HG03097 (cell line): ENCODE measurements at regions not wholly inside any gene's neighbourhood (a gene's known extent, or its start where the extent isn't known, plus 50 kb on each side); places are given as distances from the start of the nearest gene placed in this dataset.

Experiments used
- ATAC-seq: cut with Tn5 transposase; IDR thresholded peaks from one replicate; pipeline ENCODE4 v1.9.1; 2021; ENCODE audit not compliant: unreplicated experiment, low FRiP score

- ATAC-seq: no peak
Measured at GRCh38 chr1:222370913-222371675, 176.8 kb downstream of the HHIPL2 start.

GRCh38 chr1:222370081-222370912, 177.6 kb downstream of the HHIPL2 start:
- no peak for ATAC-seq

DNA sequence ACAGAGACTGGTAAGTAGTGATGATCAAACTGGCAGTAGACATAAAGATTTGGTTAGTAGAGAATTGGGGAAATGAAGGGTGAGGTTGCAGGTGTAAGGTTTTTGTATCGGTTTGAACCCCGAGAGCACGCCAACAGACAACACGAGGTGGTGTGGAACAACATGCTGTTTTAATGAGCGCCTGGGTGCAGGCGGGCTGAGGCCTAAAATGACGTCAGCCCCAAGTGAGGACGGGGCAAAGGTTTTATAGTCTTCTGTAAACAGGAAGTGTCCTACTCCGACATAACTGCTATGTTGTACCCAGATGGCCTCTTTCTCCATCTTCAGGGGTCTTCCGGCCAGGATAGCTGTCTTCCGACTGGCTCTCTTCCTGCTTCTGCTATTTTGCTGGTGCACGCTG, 178.8 kb downstream of the HHIPL2 start:
- ATAC-seq: no peak

GRCh38 chr1:222358100-222358499, 189.8 kb downstream of the HHIPL2 start:
- no peak for ATAC-seq

DNA sequence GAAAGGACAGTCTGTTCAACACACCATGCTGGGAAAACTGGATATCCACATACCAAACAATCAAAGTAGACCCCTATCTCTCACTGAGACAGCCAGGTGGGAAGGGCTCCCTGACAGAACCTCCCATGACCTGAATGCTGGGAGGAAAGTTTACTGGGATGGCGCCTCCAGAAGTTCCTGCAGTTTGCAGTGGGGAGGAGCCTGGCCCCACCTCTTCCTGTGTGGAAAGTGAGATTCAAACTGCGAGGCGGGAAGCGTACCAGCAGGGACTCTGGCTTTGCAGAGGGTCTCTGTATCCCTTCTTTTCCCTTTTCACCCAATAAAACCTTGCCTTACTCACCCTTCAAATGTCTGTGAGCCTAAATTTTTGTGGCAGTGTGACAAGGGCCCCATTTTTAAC, 190.7 kb downstream of the HHIPL2 start:
- no peak for ATAC-seq

DNA sequence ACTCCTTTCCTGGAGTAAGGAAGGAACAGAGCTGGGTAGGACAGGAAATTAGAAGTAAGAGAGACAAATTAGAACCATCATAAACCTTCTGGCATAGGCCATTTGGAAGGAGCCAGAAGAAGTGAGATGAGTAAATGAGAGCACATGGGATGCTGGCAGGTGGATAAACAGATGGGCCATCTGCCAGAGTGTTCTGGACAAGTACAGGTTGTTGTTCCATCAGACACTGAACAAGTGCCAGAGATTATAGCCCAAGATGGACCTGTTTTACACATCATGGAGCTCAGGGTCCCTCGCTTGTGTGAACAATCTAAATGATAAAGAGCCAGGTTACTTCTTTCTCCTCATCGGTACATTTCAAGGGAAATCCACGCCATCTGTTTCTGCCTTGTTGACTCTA, 200.3 kb downstream of the HHIPL2 start:
- ATAC-seq: no peak

GRCh38 chr1:222346955-222347354, 200.9 kb downstream of the HHIPL2 start:
- ATAC-seq: no peak

- no peak for ATAC-seq
Measured at GRCh38 chr1:222339376-222339947, 208.4 kb downstream of the HHIPL2 start.

DNA sequence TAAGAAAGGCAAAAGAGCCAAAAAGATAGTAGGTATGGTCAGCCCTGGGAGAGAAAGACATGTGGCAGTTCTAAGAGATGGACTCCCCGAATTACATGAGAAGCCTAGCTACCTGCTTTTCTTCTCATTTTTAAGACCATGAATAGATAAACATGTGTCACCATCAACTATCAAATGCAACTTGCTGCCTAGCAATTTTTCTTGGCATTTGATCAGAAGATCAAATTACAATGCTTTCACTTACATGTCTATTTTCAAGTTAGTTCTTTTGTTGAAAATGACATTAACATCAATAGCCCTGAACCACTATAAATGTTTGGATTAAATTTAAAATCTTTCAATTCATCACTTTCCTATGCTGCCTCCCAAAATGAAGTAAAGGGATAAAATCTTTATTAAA, 212.3 kb downstream of the HHIPL2 start:
- no peak for ATAC-seq

- no peak for ATAC-seq
Measured at GRCh38 chr1:222334026-222334680, 213.8 kb downstream of the HHIPL2 start.

GRCh38 chr1:222331765-222332164, 216.1 kb downstream of the HHIPL2 start:
- no peak for ATAC-seq

DNA sequence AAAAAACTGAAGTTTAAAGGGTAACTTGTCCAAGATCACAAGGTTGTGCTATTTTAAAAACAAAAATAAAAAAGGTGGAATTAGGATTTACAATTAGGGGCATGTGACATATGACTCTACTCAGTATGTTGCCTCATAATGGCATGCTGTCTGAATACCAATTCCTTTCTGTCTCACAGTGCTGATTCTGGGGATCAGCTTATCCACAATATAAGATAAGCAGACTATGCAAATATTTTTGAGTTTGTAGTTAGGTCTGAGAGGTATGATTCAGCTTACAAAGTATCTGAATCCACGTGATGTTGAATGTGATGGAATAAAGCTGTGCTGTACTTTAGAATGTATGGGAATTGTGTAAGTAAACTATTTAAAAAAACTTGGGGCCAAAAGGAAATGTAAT, 216.6 kb downstream of the HHIPL2 start:
- no peak for ATAC-seq

DNA sequence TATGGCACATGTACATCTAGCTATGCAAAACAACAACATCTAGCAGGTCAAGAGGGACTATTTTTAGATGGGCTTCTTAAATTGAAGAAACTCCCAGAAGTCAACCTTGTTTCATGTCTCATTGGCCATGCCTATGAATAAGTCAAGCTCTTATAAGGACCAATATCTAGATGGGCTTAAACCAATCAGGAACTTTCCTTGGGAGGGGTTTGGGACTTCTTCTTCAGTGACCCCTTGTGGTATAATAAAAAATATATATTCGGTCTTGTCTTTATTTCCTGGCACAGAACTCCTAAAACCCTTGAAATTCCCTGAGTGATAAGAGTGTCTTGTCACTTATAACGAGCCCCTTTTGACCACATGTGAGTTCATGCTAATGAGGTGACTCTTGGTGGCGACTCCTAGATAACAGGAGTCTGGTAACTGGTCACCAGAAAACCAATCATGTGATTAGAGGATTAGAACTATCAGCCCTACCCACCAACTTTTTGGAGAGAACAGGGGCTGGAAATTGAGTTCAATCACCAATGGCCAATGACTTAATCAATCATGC, 218.3 kb downstream of the HHIPL2 start:
- no peak for ATAC-seq

- ATAC-seq: no peak
Measured at GRCh38 chr1:222326710-222327036, 221.2 kb downstream of the HHIPL2 start.

DNA sequence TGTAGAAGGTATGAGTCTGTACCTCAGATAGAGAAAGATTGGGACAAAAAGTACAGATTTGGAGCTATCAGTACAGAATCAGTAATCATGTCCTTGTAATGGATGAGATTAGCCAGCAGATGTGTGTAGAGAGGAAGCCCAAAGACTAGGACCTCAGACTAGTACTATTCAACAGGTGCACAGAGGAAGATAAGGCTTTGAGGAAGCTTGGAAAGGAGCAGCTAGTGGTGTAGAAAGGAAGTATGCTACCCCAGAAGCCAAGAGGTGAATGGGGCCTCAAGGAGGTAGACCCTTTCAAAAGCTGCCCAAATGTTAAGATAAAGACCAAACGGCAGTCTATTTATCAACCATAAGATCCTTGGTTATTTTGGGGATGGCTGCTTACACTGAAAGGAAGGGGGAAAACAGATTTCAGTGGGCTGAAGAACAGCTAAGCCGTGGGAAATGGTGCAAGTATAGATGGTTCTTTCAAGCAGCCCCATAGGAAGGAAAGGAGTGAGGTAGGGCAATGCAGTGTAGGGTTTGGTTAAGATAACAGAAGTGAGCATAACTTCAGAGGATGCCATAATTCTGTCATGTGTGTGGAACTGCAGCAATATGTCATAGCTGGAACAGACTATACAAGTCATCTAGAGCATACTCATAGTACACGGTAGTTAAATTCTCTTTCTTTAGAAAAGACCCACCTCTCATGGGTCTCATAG, 221.7 kb downstream of the HHIPL2 start:
- no peak for ATAC-seq

DNA sequence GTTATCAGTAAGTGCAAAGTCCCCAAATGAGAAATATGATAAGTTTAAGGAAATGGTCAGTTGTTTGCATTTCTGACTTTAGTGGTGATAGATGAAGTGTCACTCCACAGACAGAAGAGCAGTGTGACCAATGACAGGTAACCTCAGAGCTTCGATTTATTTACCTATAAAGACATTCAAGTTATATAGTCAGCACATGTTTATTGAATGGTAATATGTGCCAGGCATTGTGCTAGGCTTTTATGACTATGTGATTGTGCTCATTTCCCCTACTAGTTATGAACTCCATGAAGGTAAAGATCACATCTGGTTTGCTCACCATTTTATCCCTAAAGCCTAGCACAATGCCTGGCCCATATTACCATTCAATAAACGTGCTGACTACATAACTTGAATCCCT, 222.4 kb downstream of the HHIPL2 start:
- ATAC-seq: no peak

DNA sequence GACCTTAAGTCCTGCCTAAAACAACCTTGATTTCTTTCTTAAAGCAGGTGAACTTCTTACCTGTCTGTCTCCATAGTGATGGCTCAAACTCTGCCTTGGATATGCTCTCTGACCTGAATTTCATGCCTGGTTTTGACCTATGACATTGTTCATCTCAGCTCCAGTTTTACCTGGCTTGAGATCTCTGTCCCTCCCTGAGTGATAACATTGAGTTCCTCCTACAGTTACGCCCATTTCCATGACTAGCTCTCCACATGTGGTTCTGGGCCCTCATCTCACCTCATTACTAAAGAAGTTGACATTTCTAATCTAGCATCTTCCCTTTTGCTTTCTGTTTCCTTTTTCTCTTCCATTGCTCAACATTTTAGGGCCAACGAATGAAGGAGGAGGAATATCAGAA, 233.1 kb downstream of the HHIPL2 start:
- ATAC-seq: no peak

DNA sequence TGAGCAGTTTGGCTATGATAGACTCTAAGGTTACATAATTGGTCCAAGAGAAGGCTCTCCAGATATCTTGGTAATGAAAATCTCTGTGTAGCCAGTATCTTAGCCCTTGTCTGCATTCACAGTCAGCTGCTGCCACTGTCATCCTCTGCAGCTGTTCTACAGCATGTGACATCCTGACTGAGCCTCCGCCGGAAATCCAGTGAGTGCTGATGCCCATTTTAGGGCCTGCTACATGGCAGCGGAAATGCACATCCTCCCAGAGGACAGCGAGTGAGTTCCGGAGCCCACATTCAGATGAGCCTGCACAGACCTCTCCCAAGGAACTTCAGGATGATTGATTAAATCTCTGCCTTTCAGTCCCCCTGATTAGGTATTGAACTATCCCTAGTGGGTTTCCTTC, 237.1 kb downstream of the HHIPL2 start:
- ATAC-seq: no peak

GRCh38 chr1:222307621-222308020, 240.3 kb downstream of the HHIPL2 start:
- ATAC-seq: no peak

DNA sequence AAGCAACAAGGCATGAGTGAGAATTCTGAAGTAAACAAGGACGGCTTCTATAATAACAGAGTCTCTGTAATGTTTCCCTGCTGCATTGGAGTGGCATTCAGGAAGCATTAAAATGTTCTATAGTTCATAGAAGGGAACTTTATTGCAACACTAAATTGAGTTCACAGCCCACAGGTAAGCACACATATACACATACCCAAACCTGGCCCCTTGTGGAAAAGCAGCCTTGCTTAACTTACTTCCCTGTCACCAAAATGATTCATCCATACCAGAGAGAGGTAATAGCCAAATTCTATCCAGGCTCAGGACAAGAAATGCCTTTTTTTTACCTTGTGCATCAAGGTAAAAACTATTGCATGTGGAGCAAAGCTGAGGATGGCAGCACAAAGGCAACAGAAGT, 241.4 kb downstream of the HHIPL2 start:
- no peak for ATAC-seq
